Lung (tissue), 11 donors: ENCODE measurements at regions not wholly inside any gene's neighbourhood (a gene's known extent, or its start where the extent isn't known, plus 50 kb on each side); places are given as distances from the start of the nearest gene placed in this dataset.

ENCODE experiments used
- ATAC-seq: fragments of 200-7000 bp; cut with Tn5 transposase; one replicate; pipeline ENCODE4 v1.9.1; 2020; ENCODE audit warnings: moderate number of reproducible peaks; ENCODE audit not compliant: insufficient read depth, low FRiP score
- DNase-seq, 3 donors: peaks; one replicate each; pipeline ENCODE4 v3.0.0-alpha.2; 2013 to 2017
- H3K27ac ChIP-seq, 2 donors: one replicate each; pipeline ENCODE4 v1.5.1; 2013; ENCODE audit warnings: mild to moderate bottlenecking in 2 of 2, moderate library complexity in 2 of 2, control low read depth in 1 of 2, inconsistent platforms in 1 of 2, low read depth in 1 of 2, low read length in 1 of 2
- H3K27me3 ChIP-seq, 3 donors: one replicate each; pipeline ENCODE4 v1.5.1; 2013; ENCODE audit warnings: low read length in 2 of 3; ENCODE audit not compliant: control insufficient read depth in 3 of 3, insufficient read depth in 3 of 3
- H3K36me3 ChIP-seq, 4 donors: one replicate each; pipeline ENCODE4 v1.5.1; 2013; ENCODE audit warnings: low read length in 4 of 4, mild to moderate bottlenecking in 1 of 4, moderate library complexity in 1 of 4; ENCODE audit not compliant: control insufficient read depth in 4 of 4, insufficient read depth in 4 of 4
- H3K4me1 ChIP-seq, 5 donors: one replicate each; pipeline ENCODE4 v1.5.1; 2013; ENCODE audit warnings: low read length in 5 of 5, mild to moderate bottlenecking in 2 of 5, moderate library complexity in 1 of 5; ENCODE audit not compliant: control insufficient read depth in 5 of 5, insufficient read depth in 5 of 5
- H3K4me3 ChIP-seq: one replicate; pipeline ENCODE4 v1.5.1; 2013; ENCODE audit warnings: mild to moderate bottlenecking, control low read depth, moderate library complexity
- H3K9ac ChIP-seq, 2 donors: one replicate each; pipeline ENCODE4 v1.5.1; 2013; ENCODE audit warnings: low read length in 2 of 2, control low read depth in 1 of 2; ENCODE audit not compliant: insufficient read depth in 1 of 2
- H3K9me3 ChIP-seq, 4 donors: one replicate each; pipeline ENCODE4 v1.5.1; 2013; ENCODE audit warnings: low read length in 3 of 4, mild to moderate bottlenecking in 1 of 4, moderate library complexity in 1 of 4; ENCODE audit not compliant: control insufficient read depth in 4 of 4, insufficient read depth in 3 of 4
- WGBS, 2 donors: extraction: QIAGEN DNeasy Blood & Tissue Kit; methylation state at CpG; one replicate each; pipeline ENCODE4 v1.1.7; 2013; 5-methylcytosine and 5-hydroxymethylcytosine counted together
- TF ChIP-seq, protein P1 (sequence below): IDR thresholded peaks from 2 replicates; pipeline ENCODE4 v1.5.1; 2012; ENCODE audit warnings: mild to moderate bottlenecking; ENCODE audit errors: control extremely low read depth, extremely low read depth
- donor health status: control.
- donor health status: control.
- donor health status: Bipolar disorder and iron deficiency.
- donor health status: healthy.
- donor health status: DM: yes; HTN: yes; CAD: no.

DNA sequence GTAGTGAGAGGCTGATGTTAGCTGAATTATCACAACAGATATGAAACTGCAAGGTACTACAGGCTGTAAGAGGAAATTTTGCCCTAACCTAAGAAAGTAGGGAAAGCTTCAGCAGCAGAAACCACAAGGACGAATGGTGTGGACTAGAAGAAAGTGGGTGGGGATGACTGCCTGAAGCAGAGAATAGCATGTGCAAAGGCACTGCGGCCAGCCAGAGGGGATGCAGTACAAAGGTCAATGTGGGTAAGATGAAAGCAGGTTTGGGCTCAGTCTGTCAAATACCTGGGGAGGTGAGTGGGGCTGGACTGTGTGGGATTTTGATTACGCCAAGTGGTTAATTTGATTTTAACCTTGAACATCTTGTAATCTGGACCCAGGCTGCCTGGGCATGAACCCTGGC is 199.3 kb upstream of the GALNT2 start:
- Histone ChIP-seq H3K9ac (no peak overlapping the region), H3K4me3 (no peak overlapping the region), H3K9me3 (peaks cover 0 to 2% (median 0%) of the 10 kb centered on the region in 4 donors), H3K4me1 (no peaks in the 10 kb centered on the region), H3K36me3 (no peaks in the 10 kb centered on the region), H3K27ac (no peak overlapping the region), H3K27me3 (peaks cover 0 to 3% (median 0%) of the 10 kb centered on the region in 3 donors)
- no peak for ATAC-seq
- no peak for DNase-seq
- TF ChIP-seq, protein P1, sequence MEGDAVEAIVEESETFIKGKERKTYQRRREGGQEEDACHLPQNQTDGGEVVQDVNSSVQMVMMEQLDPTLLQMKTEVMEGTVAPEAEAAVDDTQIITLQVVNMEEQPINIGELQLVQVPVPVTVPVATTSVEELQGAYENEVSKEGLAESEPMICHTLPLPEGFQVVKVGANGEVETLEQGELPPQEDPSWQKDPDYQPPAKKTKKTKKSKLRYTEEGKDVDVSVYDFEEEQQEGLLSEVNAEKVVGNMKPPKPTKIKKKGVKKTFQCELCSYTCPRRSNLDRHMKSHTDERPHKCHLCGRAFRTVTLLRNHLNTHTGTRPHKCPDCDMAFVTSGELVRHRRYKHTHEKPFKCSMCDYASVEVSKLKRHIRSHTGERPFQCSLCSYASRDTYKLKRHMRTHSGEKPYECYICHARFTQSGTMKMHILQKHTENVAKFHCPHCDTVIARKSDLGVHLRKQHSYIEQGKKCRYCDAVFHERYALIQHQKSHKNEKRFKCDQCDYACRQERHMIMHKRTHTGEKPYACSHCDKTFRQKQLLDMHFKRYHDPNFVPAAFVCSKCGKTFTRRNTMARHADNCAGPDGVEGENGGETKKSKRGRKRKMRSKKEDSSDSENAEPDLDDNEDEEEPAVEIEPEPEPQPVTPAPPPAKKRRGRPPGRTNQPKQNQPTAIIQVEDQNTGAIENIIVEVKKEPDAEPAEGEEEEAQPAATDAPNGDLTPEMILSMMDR: no peak
- 91 to 92% methylated on average over 3 of the region's 3 CpGs for WGBS, 2 donors

DNA sequence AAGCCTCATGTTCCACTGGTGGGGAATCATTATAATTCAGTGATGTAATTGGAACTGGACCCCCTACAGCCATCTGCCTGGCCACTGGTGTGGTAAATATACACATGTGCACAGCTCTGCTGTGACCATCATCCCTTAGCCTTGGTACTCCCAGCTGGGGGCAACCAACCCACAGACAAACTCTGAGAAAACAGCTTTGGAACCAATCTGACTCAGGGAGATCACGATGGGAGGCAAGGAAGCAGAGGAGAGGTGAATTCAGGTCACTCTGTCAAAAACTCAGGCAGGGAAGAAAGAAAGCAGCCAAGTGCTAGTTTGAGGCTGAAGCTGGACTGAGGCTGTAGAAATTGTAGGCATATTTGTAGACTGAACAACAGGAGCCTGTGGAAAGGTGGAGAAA is 197.8 kb upstream of the GALNT2 start:
- ATAC-seq: no peak
- WGBS, 2 donors: 53 to 78% methylated on average over 1 of the region's 1 CpG
- no peaks in the 10 kb centered on the region for H3K4me1 ChIP-seq

DNA sequence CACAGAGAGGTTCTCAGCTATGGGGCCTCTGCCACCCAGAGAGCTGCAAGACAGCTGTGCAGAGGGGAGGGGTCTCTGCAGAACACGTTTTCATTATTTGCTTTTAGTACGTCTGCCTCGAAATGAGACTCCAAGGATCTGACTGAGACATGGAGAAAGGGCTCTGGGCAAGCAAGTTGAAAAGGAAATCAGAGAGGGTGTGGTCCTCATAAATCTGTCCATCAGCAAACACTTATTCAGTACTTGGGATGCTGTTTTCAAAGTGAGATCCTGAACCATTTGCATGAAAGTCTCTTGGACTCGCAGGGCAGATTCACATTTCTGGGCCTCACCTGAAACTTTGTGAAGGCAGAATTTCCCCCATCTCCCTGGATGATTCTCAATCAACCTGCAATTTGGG is 197.4 kb upstream of the GALNT2 start:
- Histone ChIP-seq H3K9me3 (no peaks in the 10 kb centered on the region), H3K27me3 (peaks cover 0 to 3% (median 0%) of the 10 kb centered on the region in 3 donors), H3K9ac (no peak overlapping the region), H3K4me3 (no peak overlapping the region), H3K4me1 (no peaks in the 10 kb centered on the region), H3K36me3 (no peaks in the 10 kb centered on the region), H3K27ac (no peak overlapping the region)
- DNase-seq (no peak), ATAC-seq (no peak)
- TF ChIP-seq, protein P1: no peak
- WGBS, 2 donors: 65 to 78% methylated on average over 4 of the region's 4 CpGs

More for the DNA sequence above, 197.8 kb upstream of the GALNT2 start:
- DNase-seq: no peak
- no peak overlapping the region for H3K27ac ChIP-seq
- TF ChIP-seq, protein P1: no peak
- no peak overlapping the region for H3K9ac ChIP-seq
- no peaks in the 10 kb centered on the region for H3K36me3 ChIP-seq
- H3K4me3 ChIP-seq: no peak overlapping the region
- no peaks in the 10 kb centered on the region for H3K9me3 ChIP-seq
- H3K27me3 ChIP-seq: peaks cover 0 to 3% (median 0%) of the 10 kb centered on the region in 3 donors

DNA sequence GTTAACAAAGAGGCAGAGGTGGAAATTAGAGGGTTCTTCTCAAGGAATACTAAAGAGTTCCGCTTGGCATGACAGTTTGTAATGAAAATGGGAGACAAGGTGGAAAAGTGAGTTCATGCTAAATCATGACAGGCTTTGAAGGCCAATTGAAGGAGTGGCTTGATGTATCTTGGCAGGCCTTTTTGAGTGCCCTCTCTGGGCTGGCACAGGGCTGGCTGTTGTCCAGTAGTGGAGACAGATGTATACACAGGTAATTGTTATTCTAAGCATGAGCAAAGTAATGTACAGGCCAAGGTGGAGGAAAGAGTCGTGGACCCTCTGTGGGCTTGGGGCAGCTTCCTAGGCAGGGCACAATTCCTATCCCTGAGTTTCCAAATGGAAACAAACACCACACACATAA is 196.7 kb upstream of the GALNT2 start:
- ATAC-seq (no peak), DNase-seq (no peak)
- Histone ChIP-seq H3K4me3 (no peak overlapping the region), H3K9me3 (no peaks in the 10 kb centered on the region), H3K4me1 (no peaks in the 10 kb centered on the region), H3K27ac (no peak overlapping the region), H3K36me3 (no peaks in the 10 kb centered on the region), H3K27me3 (peaks cover 0 to 3% (median 0%) of the 10 kb centered on the region in 3 donors), H3K9ac (no peak overlapping the region)
- 79 to 95% methylated on average over 2 of the region's 2 CpGs for WGBS, 2 donors
- TF ChIP-seq, protein P1: no peak
